Neutrophil (primary cell): ENCODE measurements at regions not wholly inside any gene's neighbourhood (a gene's known extent, or its start where the extent isn't known, plus 50 kb on each side); places are given as distances from the start of the nearest gene placed in this dataset.

Source experiments
- H3K27ac ChIP-seq: fragments of 200-600 bp; sonication (generic); 2 replicates; pipeline ENCODE4 v1.5.1; 2016; ENCODE audit warnings: mild to moderate bottlenecking, moderate library complexity
- H3K27me3 ChIP-seq: fragments of 200-600 bp; sonication (generic); 2 replicates; pipeline ENCODE4 v1.6.0; 2016; ENCODE audit warnings: mild to moderate bottlenecking
- H3K36me3 ChIP-seq: fragments of 200-600 bp; sonication (generic); 2 replicates; pipeline ENCODE4 v1.5.1; 2017
- H3K4me1 ChIP-seq, 2 experiments: fragments of 200-600 bp in 1 of 2; sonication (generic) in 1 of 2; 1 replicate in 1 of 2; 2 replicates in 1 of 2; pipeline versions ENCODE4 v1.5.1 to v1.6.1; 2013 to 2016; ENCODE audit warnings: low read depth in 1 of 2, low read length in 1 of 2, mild to moderate bottlenecking in 1 of 2, moderate library complexity in 1 of 2; ENCODE audit not compliant: control insufficient read depth in 1 of 2, insufficient read depth in 1 of 2
- H3K4me3 ChIP-seq, 2 experiments: fragments of 200-600 bp in 1 of 2; sonication (generic) in 1 of 2; 1 replicate in 1 of 2; 2 replicates in 1 of 2; pipeline ENCODE4 v1.5.1; 2013 to 2016; ENCODE audit warnings: low read depth in 1 of 2, low read length in 1 of 2, mild to moderate bottlenecking in 1 of 2, moderate library complexity in 1 of 2
- H3K9me3 ChIP-seq: fragments of 200-600 bp; sonication (generic); 2 replicates; pipeline ENCODE4 v1.5.1; 2016
- CTCF ChIP-seq: fragments of 200-600 bp; sonication (generic); IDR thresholded peaks from 2 replicates; pipeline ENCODE4 v1.5.1; 2016; ENCODE audit warnings: antibody characterized with exemption

- no peaks in the 10 kb centered on the region for H3K9me3 ChIP-seq
These were observed 52.8 kb upstream of the PPP3CA start for GRCh38 chr4:101400096-101400495.

GRCh38 chr4:101398807-101399206 is 51.5 kb upstream of the PPP3CA start:
- Histone ChIP-seq H3K27me3 (no peaks in the 10 kb centered on the region), H3K9me3 (no peaks in the 10 kb centered on the region), H3K4me1 (no peaks in the 10 kb centered on the region), H3K36me3 (no peaks in the 10 kb centered on the region), H3K27ac (no peak overlapping the region), H3K4me3 (no peak overlapping the region)
- TF ChIP-seq CTCF, result no peak

More at GRCh38 chr4:101400096-101400495, 52.8 kb upstream of the PPP3CA start:
- Histone ChIP-seq H3K36me3 (no peaks in the 10 kb centered on the region), H3K4me3 (no peak overlapping the region), H3K27me3 (no peaks in the 10 kb centered on the region), H3K4me1 (no peaks in the 10 kb centered on the region), H3K27ac (no peak overlapping the region)
- no peak for TF ChIP-seq CTCF
